HG02798 (cell line): ENCODE measurements at regions not wholly inside any gene's neighbourhood (a gene's known extent, or its start where the extent isn't known, plus 50 kb on each side); places are given as distances from the start of the nearest gene placed in this dataset.

Experiments used
- ATAC-seq: cut with Tn5 transposase; IDR thresholded peaks from one replicate; pipeline ENCODE4 v1.9.1; 2021; ENCODE audit warnings: mild to moderate bottlenecking; ENCODE audit not compliant: unreplicated experiment, poor library complexity

DNA sequence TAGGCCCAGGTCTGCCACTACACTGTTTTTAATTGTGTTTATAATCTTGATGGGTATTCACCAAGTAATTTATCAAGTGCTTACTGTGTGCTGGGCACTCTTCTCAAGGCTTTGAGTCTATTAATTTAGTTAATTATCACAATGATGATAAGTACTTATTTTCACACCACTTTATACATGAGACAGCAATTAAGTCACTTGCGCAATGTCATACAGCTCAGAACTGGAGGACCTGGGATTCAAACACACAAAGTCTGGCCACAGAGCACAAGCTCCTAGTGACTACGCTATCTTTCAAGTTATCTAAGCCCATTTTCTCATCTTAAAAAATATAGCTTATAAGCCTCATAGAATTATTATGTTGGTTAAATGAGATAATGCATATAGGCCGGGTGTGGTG, 85.0 kb downstream of the LLPH start:
- ATAC-seq: no peak

DNA sequence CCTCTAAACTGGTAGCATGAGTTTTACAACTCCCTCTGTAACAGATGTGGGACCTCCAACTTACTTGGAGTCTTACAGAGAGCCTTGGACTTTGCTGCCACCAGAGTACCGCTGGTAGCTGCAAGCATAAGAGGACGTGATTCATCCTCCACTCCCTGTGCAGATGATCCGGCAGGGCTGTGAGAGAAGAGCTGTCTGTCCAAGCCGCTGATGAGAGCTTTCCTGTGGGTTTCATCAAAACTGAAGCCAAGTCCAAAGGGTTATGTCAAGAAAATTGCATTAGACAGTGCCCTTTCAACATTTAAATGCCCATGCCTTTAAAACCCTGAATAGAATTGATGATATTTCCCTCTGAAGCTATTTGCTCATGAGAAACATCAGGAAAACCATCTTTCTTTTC, 85.8 kb downstream of the LLPH start:
- no peak for ATAC-seq

DNA sequence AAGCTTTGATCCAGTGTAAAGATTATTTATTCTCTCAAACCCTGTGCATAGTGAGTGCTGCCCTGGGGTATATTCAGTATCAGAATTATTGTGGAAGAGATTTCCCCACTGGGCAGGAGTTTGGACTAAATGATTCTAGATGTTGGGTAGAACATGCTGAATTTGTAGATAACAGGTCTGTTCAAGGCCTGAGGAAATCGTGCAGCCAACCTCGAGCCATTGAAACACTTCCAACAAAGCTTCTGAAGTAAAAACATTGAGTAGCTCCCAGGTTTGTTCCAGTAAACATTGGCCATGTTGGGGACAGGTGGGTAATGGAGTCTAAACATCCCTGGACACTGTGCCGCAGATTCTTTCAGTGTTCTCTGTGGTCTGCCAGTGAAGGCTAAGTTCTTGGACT, 87.5 kb downstream of the LLPH start:
- no peak for ATAC-seq

DNA sequence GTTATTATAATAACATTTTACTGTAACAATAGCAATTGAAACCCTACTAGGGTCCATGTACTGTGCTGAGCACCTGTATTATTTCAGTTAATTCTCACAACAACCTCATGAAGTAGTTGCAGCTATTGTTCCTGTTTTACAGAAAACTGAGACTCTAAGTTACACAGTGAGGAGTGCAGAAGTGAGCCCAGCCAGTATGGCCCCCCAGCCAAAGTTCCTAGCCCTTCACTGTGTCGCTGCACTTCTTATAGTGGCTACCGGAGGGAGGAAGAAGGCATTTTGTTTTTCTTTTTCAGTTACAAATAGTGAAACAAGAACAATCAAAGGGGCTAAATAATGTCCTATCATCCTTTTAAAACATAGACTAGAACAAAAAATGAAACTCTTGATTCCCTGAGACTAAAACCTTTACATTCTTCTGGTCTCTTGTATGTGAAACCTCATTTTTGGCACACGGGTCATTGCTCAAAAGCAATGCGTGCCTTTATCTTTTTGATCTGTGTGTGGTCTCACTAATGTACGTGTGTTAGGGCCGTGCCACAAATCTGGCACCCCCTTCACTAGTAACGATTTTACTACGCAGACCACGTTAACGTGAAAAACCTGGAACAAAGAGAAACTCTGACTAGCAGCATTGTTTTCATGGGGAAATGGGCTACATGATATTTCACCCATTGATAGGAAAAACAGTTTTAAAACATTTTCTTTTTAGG, 88.7 kb downstream of the LLPH start:
- no peak for ATAC-seq

DNA sequence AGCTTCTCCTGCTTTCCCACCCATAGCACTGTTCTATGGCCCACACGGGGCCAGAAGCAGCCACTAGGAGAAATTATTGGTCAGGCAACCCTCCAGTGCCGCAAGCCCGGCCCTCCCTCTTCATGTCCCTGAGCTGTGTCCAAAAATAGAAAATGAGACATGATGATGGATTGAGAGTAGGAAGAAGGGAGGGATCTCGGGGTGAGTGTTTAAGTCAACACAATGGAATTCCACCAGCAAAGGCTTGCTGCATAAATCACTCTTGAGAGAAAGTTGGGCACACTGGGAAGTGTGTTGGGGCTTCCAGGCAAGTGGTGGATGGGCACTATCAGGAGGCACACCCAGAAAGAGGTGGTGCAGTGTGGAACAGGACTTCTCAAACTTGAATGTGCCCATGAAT, 94.2 kb downstream of the LLPH start:
- no peak for ATAC-seq

DNA sequence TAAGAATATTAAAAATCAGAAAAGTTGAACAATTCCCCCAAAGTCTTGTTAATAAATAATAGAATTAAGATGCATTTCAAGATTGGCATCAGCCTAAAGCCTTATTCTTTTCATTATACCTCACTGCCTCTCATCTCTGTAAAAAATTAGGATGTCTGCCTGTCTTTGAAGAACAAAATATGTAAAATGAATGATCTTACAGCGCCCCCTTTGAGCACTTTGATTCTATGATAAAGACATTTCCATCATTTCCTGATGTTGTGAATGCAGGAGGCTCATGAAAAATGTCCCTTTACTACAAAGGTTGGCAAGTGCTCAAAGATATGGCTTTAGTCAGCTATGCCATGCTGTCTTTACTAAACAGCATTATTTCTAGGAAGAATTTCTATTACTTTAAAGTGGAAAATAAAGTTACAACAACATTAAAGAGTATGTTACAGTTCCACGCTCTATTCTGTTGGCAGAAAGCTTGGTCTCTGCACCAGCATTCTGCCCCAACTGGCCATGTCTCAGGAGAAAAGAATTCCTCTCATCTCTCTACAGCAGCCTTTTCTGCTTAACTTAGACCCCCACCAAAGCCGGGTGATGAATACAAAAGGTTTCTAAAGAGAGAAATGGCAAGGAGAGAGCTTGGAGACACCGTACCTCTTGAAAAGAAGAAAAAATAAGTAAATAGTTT, 95.1 kb downstream of the LLPH start:
- no peak for ATAC-seq

DNA sequence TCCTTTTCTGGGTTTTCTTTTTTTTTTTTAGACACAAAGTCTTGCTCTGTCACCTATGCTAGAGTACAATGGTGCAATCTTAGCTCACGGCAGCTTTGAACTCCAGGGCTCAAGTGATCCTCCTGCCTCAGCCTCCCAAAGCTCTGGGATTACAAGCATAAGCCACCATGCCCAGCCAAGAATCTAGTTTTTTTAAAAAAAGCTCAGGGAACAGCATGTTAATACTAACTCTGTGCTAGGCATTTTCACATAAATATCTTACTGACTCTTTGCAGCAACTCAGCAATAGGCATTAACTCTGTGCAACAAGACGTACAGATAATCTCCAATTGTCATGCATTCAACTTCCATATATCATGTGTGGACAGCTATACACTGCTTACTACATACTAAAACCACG, 97.4 kb downstream of the LLPH start:
- no peak for ATAC-seq

DNA sequence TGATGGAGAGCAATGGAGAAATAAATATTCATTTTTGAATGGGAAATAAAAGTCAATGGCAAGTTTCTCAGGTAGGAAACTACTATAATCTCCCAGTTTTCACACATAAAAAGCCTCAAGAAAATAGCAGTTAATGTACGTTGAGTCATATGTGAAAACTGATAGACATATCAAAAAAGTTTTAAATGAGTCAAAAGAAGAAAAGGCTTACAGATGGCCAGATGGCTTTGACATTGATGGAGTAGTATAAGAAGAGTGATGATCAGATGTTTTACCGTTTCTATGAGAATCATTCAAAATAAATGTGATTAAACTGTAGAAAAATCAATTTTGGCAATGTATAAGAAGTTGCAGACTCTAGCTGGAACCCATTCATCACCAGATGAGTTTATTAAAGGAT, 97.8 kb downstream of the LLPH start:
- ATAC-seq: no peak

DNA sequence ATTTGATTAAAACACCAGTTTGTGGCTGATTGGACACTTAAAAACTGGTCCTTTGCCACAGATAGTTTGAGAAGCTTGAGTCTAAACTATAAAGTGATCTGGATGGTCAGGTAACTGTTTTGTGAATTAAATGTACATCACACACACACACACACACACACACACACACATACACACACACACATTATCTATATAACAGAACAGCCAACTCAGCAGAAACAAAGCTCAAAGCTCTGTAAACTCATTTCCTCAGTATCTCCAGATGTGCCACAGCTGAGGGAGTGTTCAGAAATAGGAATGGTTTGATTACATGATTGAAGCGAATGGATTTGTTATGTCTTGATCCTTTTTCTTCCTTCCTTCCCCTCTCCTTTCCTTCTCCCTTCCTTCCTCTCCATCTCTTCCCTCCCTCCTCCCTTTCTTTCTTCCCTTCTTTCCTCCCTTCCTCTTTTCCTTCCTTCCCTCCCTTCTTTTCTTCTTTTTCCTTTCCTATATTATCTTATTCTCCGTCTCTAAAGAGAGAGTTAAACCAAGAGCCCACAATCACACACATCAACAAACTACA, 100.3 kb downstream of the LLPH start:
- ATAC-seq: no peak

DNA sequence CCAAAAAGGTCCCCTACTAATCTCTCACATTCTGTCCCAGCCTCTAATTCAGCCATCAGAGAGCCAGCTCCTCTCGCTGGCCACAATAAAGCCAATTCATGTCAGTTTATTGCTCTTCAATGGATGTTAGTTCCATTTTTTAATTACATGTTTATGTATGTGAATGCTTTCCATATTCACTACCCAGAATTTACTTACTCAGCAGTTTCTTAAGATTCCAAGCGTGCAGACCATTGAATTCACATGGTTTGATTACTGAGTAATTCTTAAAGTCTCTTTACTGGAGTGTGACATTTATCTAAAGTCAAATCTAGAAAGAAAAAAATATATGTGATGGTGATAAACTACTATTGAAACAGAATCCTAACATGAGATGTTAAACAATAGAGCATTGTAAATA, 102.2 kb downstream of the LLPH start:
- ATAC-seq: no peak

DNA sequence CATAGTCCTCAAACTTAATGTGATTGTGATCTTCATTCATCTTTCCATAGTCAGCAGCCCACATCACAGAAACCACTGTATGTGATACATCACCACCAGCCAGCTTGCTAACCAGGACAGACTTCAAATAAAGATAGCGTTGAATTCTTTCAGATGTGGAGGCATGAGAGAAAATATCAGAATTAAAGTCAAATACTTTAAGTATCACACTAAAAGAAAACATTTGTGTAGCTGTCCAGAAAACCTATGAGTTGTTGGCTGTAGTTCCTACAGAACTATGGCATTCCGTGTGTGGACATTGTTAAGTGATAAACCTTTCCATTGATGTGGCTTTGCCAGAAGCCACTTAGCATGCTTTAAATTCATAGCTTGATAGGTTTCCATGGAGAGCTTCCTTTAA, 105.1 kb downstream of the LLPH start:
- ATAC-seq: no peak

DNA sequence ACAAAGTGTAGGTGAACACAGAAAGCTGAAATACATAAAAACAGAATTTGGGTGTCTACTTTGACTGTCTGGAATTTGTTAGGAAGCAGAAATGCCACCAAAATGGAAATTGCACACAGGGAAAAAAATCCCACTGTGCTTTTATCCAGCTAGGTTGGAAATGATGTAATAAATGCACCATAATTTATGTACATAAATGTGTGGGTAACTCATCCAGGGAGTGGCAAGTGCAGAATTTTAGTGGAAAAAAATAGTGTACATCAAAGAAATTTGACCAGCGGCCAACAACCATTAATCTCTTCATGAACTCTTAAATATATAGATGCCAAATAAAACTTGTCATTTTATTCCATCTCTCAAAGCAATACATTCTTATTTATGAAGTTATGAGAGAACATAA, 105.6 kb downstream of the LLPH start:
- no peak for ATAC-seq

DNA sequence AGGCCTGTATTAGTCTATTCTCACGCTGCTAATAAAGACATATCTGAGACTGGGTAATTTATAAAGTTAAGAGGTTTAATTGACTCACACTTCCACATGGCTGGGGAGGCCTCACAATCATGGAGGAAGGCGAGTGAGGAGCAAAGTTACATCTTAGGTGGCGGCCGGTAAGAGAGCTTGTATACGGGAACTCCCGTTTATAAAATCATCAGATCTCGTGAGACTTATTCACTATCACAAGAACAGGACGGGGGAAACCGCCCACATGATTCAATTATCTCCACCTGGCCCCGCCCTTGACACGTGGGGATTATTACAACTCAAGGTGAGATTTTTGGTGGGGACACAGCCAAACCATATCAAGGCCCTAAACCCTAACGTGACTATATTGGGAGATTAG, 110.1 kb downstream of the LLPH start:
- no peak for ATAC-seq

DNA sequence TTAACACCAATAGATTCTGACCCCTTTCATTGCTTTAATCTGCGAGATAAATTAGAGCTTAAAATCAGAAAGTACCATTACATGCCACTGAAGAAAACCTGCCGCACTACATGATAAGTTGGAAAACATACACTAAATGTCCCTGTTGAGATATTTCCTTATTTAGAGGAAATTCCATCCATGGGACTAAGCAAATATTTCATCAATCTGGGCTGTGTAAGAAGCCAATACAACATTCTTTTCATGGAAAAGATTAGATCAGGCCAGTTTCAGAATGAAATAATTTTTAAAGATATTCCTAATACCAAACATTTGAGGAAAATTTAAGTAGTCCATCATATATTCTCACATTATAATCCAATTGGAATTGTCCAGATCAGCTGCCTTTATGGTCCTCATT, 112.8 kb downstream of the LLPH start:
- ATAC-seq: no peak
